ENCODE measurements at regions not wholly inside any gene's neighbourhood (a gene's known extent, or its start where the extent isn't known, plus 50 kb on each side); places are given as distances from the start of the nearest gene placed in this dataset.
A peak's percentile ranks its signal among the peaks of the same experiment; 100 is the strongest.

DNA sequence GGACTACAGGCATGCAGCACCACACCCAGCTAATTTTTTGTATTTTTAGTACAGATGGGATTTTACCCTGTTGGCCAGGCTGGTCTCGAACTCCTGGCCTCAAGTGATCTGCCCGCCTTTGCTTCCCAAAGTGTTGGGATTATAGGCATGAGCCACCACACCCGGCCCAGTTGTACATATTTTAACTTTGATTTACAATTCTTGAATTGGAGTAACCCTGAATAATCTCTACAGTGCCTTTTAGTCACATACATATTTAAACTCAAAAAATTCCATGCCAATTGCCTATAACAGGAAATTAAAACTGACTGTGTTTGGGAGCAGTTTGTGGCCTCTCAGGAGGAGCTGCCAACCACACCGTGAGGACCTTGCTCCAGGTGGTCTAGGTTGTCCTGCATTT, 199.8 kb upstream of the PDE10A start:
- no peak for DNase-seq
- Histone ChIP-seq H3K4me1 (no peaks in the 10 kb centered on the region), H3K9me3 (no peaks in the 10 kb centered on the region), H3K36me3 (no peaks in the 10 kb centered on the region), H3K27ac (no peak overlapping the region), H3K27me3 (no peaks in the 10 kb centered on the region), H3K4me3 (no peak overlapping the region)
- no peak for TF ChIP-seq POLR2A (IDR thresholded peaks at IDR 0.05)
- TF ChIP-seq, protein P1, sequence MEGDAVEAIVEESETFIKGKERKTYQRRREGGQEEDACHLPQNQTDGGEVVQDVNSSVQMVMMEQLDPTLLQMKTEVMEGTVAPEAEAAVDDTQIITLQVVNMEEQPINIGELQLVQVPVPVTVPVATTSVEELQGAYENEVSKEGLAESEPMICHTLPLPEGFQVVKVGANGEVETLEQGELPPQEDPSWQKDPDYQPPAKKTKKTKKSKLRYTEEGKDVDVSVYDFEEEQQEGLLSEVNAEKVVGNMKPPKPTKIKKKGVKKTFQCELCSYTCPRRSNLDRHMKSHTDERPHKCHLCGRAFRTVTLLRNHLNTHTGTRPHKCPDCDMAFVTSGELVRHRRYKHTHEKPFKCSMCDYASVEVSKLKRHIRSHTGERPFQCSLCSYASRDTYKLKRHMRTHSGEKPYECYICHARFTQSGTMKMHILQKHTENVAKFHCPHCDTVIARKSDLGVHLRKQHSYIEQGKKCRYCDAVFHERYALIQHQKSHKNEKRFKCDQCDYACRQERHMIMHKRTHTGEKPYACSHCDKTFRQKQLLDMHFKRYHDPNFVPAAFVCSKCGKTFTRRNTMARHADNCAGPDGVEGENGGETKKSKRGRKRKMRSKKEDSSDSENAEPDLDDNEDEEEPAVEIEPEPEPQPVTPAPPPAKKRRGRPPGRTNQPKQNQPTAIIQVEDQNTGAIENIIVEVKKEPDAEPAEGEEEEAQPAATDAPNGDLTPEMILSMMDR (IDR thresholded peaks at IDR 0.05), result no peak
- intact Hi-C loops (cut with DNase I; ENCODE audit: low total_unique reads), result no loop called here

DNA sequence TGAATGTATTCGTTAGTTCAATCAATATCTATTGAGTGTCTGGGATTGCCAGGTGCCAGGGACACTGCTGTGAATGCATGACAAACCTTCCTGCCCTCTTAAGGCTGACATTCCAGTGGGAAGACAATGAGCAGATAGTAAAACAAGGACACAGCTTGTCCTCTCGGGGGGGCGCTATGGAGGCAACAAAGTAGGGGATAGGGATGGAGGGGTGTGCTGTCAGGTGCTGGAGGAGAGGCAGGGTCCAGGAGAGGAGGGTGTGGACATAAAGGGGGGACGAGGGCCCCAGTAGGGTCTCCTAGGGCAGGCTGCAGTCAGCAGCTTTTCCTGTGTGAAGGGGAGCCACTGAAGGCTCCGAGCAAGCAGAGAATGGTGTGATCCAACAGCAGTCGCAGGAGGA, 198.2 kb upstream of the PDE10A start:
- no peaks in the 10 kb centered on the region for H3K4me1 ChIP-seq
- no peak overlapping the region for H3K27ac ChIP-seq
- no peaks in the 10 kb centered on the region for H3K27me3 ChIP-seq
- H3K4me3 ChIP-seq, result no peak overlapping the region
- DNase-seq, result no peak
- no peaks in the 10 kb centered on the region for H3K36me3 ChIP-seq
- H3K9me3 ChIP-seq, result no peaks in the 10 kb centered on the region
- TF ChIP-seq POLR2A (IDR thresholded peaks at IDR 0.05), result no peak
- TF ChIP-seq, protein P1 (IDR thresholded peaks at IDR 0.05), result no peak
- intact Hi-C loops (cut with DNase I; ENCODE audit: low total_unique reads), result no loop called here

DNA sequence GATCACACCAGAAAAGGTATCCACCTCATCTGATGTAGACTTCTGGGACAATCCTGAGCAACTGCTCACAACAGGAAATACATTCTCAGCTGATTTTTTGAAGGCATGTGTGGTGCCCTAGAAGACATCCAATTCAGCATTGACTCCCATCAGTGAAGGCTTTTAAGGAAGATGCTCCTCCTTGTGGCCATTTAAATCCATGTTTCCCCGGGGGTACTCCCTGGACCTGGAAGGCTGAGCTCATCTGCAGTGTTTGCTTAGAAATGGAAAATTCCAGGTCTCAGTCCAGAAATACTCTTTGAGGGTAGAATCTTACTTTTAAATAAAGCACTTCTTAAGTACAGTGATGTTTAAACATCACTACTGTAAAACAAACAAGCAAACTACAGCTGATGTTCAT, 195.5 kb upstream of the PDE10A start:
- H3K4me1 ChIP-seq, result no peaks in the 10 kb centered on the region
- H3K27ac ChIP-seq, result no peak overlapping the region
- no peak for TF ChIP-seq POLR2A (IDR thresholded peaks at IDR 0.05)
- TF ChIP-seq, protein P1 (IDR thresholded peaks at IDR 0.05), result peak in 3 of 4 experiments; percentile 6 to 11 (median 7)
- no peak overlapping the region for H3K4me3 ChIP-seq
- H3K9me3 ChIP-seq, result no peaks in the 10 kb centered on the region
- H3K36me3 ChIP-seq, result no peaks in the 10 kb centered on the region
- DNase-seq, result no peak
- H3K27me3 ChIP-seq, result peaks cover 0 to 3% of the 10 kb centered on the region in 2 donors
- intact Hi-C loops (cut with DNase I; ENCODE audit: low total_unique reads), result no loop called here

DNA sequence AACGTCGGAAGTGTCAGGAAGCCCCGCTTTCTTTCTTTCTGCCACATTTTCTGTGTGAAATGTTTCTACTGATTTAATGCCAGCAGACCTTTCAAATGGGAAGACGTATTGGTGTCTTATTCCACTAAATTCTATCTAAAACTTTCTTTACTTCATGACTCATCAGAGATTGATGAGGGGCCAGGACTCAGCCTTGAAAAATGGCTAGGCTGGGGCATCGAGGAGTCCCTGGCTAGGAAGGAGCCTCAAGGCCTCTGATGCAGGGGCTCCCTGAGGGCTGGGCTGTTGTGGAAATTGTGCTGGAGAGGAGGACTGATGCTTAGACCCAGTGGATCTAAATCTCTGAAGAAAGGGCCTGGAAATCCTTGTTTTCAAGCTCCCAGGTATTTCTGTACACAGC, 192.8 kb upstream of the PDE10A start:
- no peak for TF ChIP-seq POLR2A (IDR thresholded peaks at IDR 0.05)
- TF ChIP-seq, protein P1 (IDR thresholded peaks at IDR 0.05), result no peak
- intact Hi-C loops (cut with DNase I; ENCODE audit: low total_unique reads), result no loop called here

DNA sequence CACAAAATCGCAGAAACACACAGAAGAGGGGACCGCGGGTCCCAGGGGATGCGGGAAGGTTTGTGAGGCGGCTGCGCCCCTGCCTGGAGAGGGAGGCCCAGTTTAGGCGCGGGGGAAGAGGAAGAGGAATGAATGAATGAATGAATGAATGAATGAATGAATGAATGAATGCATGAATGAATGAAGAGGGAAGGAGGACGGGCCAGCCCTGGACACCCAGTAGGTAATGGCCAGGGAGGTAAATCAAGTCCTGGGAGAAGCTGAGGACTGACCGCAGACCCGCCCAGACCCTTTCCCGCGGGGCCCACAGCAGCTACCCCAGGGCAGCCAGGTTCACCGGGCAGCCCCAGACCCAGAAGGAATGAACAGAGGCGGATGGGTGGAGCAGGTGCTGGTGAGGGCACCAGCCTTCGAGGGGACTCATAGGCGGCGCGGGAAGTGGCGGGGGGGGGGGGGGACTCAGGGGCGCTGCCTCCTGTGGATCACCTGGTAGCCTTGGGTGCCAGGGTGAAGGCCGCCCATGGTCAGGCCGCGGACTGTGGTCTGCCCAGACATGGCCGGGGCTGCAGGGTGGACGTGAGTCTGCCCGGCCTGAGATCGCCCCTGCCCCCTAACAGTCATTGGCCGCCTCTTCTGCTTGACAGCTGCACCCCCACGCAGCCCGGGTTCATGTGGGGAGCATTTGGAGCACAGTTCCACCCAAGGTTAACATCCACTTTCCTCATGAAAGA, 192.0 kb upstream of the PDE10A start:
- Histone ChIP-seq H3K4me1 (no peaks in the 10 kb centered on the region), H3K4me3 (no peak overlapping the region), H3K9me3 (no peaks in the 10 kb centered on the region), H3K36me3 (no peaks in the 10 kb centered on the region), H3K27me3 (peaks cover 0 to 3% of the 10 kb centered on the region in 2 donors), H3K27ac (no peak overlapping the region)
- intact Hi-C loops (cut with DNase I; ENCODE audit: low total_unique reads), result no loop called here
- no peak for TF ChIP-seq POLR2A (IDR thresholded peaks at IDR 0.05)
- TF ChIP-seq, protein P1 (IDR thresholded peaks at IDR 0.05), result no peak
- DNase-seq, result no peak

More for the DNA sequence above, 192.8 kb upstream of the PDE10A start:
- H3K27me3 ChIP-seq, result peaks cover 0 to 3% of the 10 kb centered on the region in 2 donors
- no peaks in the 10 kb centered on the region for H3K36me3 ChIP-seq
- H3K27ac ChIP-seq, result no peak overlapping the region
- H3K9me3 ChIP-seq, result no peaks in the 10 kb centered on the region
- no peak for DNase-seq
- no peaks in the 10 kb centered on the region for H3K4me1 ChIP-seq
- no peak overlapping the region for H3K4me3 ChIP-seq

Data from uterus (tissue), 3 donors.